Skeletal muscle satellite cell (primary cell): ENCODE measurements at regions not wholly inside any gene's neighbourhood (a gene's known extent, or its start where the extent isn't known, plus 50 kb on each side); places are given as distances from the start of the nearest gene placed in this dataset.

Experiments
- H3K27me3 ChIP-seq: 2 replicates; pipeline ENCODE4 v1.7.0; 2013; ENCODE audit warnings: low read length; ENCODE audit not compliant: control insufficient read depth, insufficient read depth
- H3K36me3 ChIP-seq: 2 replicates; pipeline ENCODE4 v1.7.0; 2013; ENCODE audit warnings: mild to moderate bottlenecking, control low read depth, low read length; ENCODE audit not compliant: insufficient read depth
- H3K4me1 ChIP-seq: 2 replicates; pipeline ENCODE4 v1.7.0; 2013; ENCODE audit warnings: low read length; ENCODE audit not compliant: control insufficient read depth, insufficient read depth
- H3K4me2 ChIP-seq: 2 replicates; pipeline ENCODE4 v1.7.0; 2013; ENCODE audit warnings: mild to moderate bottlenecking, low read length
- H3K4me3 ChIP-seq: 2 replicates; pipeline ENCODE4 v1.7.0; 2013; ENCODE audit warnings: low read length
- H3K9ac ChIP-seq: 2 replicates; pipeline ENCODE4 v1.7.0; 2013; ENCODE audit warnings: mild to moderate bottlenecking, low read depth, low read length, moderate library complexity
- H3K9me3 ChIP-seq: replicated peaks from 2 replicates; pipeline ENCODE4 v1.7.0; 2013; ENCODE audit warnings: mild to moderate bottlenecking, control low read depth, low read length

DNA sequence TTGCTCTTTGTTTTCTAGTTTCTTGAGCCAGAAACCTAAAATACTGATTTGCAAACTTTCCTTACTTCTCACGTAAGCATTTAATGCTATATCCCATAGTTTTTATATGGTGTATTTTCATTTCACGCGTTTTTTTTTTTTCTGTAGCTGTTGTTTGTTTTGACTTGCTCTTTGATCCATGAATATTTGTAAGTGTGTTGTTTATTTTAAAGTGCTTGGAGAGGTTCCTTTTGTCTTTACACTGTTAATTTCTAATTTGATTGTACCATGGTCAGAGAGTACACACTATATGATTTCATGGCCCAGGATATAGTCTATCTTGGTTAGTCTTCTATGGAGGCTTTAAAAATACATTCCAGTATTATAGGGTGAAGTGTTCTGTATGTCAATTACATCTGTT, 84.8 kb upstream of the RNF217 start:
- Histone ChIP-seq H3K36me3 (no peaks in the 10 kb centered on the region), H3K4me2 (no peak overlapping the region), H3K4me3 (no peak overlapping the region), H3K4me1 (peaks cover 16% of the 10 kb centered on the region), H3K9ac (no peak overlapping the region), H3K9me3 (no peaks in the 10 kb centered on the region), H3K27me3 (no peaks in the 10 kb centered on the region)

GRCh38 chr6:124879110-124879991, 82.9 kb upstream of the RNF217 start:
- no peak overlapping the region for H3K4me3 ChIP-seq
- H3K36me3 ChIP-seq = no peaks in the 10 kb centered on the region
- no peaks in the 10 kb centered on the region for H3K27me3 ChIP-seq
- no peak overlapping the region for H3K9ac ChIP-seq
- no peak overlapping the region for H3K4me2 ChIP-seq
- peaks cover 26% of the 10 kb centered on the region for H3K4me1 ChIP-seq
- H3K9me3 ChIP-seq = no peaks in the 10 kb centered on the region

GRCh38 chr6:124879992-124880355, 82.3 kb upstream of the RNF217 start:
- Histone ChIP-seq H3K4me1 (peaks cover 26% of the 10 kb centered on the region), H3K9me3 (no peaks in the 10 kb centered on the region), H3K4me2 (no peak overlapping the region), H3K9ac (no peak overlapping the region), H3K27me3 (no peaks in the 10 kb centered on the region), H3K4me3 (no peak overlapping the region), H3K36me3 (no peaks in the 10 kb centered on the region)

GRCh38 chr6:124881898-124882578, 80.2 kb upstream of the RNF217 start:
- Histone ChIP-seq H3K27me3 (no peaks in the 10 kb centered on the region), H3K36me3 (no peaks in the 10 kb centered on the region), H3K4me1 (peaks cover 26% of the 10 kb centered on the region), H3K4me2 (peak overlapping the region; percentile 69), H3K9ac (peak overlapping the region; percentile 21), H3K9me3 (no peaks in the 10 kb centered on the region), H3K4me3 (peak overlapping the region; percentile 4)

- Histone ChIP-seq H3K27me3 (no peaks in the 10 kb centered on the region), H3K4me3 (peak overlapping the region; percentile 4), H3K9me3 (no peaks in the 10 kb centered on the region), H3K36me3 (no peaks in the 10 kb centered on the region), H3K4me2 (peak overlapping the region; percentile 69), H3K4me1 (peaks cover 26% of the 10 kb centered on the region), H3K9ac (peak overlapping the region; percentile 21)
Observed at GRCh38 chr6:124882579-124883393, 79.5 kb upstream of the RNF217 start.

GRCh38 chr6:124885171-124885570, 77.1 kb upstream of the RNF217 start:
- H3K4me2 ChIP-seq = no peak overlapping the region
- no peaks in the 10 kb centered on the region for H3K27me3 ChIP-seq
- no peak overlapping the region for H3K9ac ChIP-seq
- no peaks in the 10 kb centered on the region for H3K9me3 ChIP-seq
- H3K36me3 ChIP-seq = no peaks in the 10 kb centered on the region
- H3K4me3 ChIP-seq = no peak overlapping the region
- peaks cover 34% of the 10 kb centered on the region for H3K4me1 ChIP-seq

DNA sequence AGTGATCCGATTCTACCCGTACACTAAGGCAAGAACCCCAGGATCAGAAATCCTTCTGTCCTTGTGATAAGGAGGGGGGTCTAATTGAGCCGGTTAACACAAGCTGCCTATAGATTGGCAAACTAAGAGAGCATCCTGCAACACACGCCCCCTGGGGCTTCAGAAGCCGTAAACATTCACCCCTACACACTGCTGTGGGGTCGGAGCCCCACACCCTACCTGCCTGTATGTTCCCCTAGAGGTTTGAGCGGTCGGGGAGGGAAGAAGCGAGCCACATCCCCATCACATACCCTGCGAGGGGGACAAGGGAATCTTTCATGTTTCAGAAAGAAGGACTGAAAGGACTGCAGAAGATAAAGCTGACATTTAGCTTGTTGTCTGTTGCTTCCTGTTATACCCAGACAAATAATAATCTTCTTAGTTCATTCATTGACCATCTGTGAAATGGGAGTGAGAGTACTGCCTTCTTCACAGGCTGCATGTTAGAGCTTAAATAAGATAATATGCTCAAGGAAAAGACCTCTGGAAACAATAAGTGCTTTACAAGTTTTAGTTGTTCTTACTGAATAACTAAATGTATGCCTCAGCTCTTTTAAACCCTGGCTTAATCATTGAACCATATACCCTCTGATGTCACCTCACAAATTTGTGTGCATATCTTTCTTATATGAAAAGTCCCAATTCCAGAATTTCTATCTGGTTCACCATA, 74.2 kb upstream of the RNF217 start:
- Histone ChIP-seq H3K9me3 (no peaks in the 10 kb centered on the region), H3K4me1 (peaks cover 14% of the 10 kb centered on the region), H3K36me3 (no peaks in the 10 kb centered on the region), H3K4me3 (no peak overlapping the region), H3K27me3 (no peaks in the 10 kb centered on the region), H3K4me2 (no peak overlapping the region), H3K9ac (no peak overlapping the region)

DNA sequence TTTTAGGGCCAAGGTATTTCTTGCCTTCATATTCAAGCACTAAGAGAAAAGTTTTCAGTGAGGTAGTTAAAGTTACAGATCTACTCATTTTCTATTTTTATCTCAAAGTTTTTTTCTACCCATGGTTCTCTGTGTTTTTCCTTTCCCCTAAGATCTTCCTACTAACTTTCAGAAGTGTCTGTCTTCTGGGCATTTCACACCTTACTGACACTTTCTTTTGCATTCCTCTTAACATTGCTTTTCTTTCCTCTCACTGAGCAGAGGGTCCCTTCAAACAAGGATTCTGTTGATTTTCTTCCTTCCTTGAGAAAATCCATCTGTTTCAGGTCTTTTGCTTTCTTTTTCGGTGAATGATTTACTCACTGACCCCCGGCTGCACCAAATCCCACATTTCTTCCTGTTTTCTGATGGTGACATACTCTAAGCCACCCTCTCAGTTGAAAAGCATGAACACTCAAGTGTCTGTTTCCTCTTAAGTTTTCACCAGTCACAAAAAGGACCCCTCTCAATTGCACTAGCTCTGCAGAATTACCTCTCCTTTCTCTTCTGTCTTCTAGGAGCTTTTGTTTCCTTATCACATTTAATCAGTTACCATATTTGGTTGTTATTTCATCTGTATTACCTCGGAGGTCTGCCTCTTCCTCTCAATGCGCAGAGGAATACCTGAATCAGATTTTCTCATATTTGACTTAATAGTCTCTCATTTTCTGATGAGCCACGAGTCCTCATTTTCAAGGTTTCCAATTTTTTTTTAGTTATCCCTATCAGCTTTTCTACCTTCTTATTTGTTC, 73.5 kb upstream of the RNF217 start:
- H3K4me3 ChIP-seq = peak overlapping the region; percentile 7
- peaks cover 9% of the 10 kb centered on the region for H3K4me1 ChIP-seq
- no peaks in the 10 kb centered on the region for H3K27me3 ChIP-seq
- no peaks in the 10 kb centered on the region for H3K36me3 ChIP-seq
- no peaks in the 10 kb centered on the region for H3K9me3 ChIP-seq
- peak overlapping the region; percentile 11 for H3K9ac ChIP-seq
- peak overlapping the region; percentile 28 for H3K4me2 ChIP-seq

- Histone ChIP-seq H3K9ac (no peak overlapping the region), H3K9me3 (no peaks in the 10 kb centered on the region), H3K4me1 (no peaks in the 10 kb centered on the region), H3K4me3 (no peak overlapping the region), H3K4me2 (no peak overlapping the region), H3K36me3 (no peaks in the 10 kb centered on the region), H3K27me3 (no peaks in the 10 kb centered on the region)
Observed at GRCh38 chr6:124901084-124901483, 61.2 kb upstream of the RNF217 start.

DNA sequence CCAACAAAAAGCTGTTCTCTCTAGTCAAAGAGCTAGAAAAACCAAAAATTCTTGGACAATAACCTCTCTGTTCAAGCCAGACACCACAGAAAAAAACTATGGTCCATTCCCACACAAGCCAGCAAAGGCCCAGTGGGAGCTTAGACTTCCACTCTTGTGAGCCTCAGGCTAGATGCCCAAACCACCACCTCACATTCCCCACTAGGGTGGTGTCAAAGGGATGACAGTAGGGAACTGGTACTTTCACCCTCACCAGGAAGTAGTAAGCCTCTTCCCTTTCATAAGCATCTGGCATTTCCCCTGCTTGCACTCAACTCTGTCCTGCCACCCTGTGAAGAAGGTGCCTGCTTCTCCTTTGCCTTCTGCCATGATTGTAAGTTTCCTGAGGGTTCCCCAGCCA, 58.4 kb upstream of the RNF217 start:
- no peaks in the 10 kb centered on the region for H3K36me3 ChIP-seq
- H3K4me1 ChIP-seq = no peaks in the 10 kb centered on the region
- H3K9ac ChIP-seq = no peak overlapping the region
- no peak overlapping the region for H3K4me3 ChIP-seq
- H3K4me2 ChIP-seq = no peak overlapping the region
- no peaks in the 10 kb centered on the region for H3K9me3 ChIP-seq
- H3K27me3 ChIP-seq = no peaks in the 10 kb centered on the region
